Immature natural killer cell (primary cell): ENCODE measurements at regions not wholly inside any gene's neighbourhood (a gene's known extent, or its start where the extent isn't known, plus 50 kb on each side); places are given as distances from the start of the nearest gene placed in this dataset.

Experiments
- DNase-seq, 3 donors: peaks; one replicate each; pipeline ENCODE4 v3.0.0; 2022; ENCODE audit warnings: mixed read lengths in 1 of 3
- H3K27ac Mint-ChIP-seq, 6 donors: one replicate each; pipeline ENCODE4 v1.8.0; 2020; ENCODE audit warnings: mixed read lengths in 6 of 6, mild to moderate bottlenecking in 5 of 6, inconsistent platforms in 4 of 6, moderate library complexity in 3 of 6
- H3K27me3 Mint-ChIP-seq, 3 donors: one replicate each; pipeline ENCODE4 v1.8.0; 2020 to 2021; ENCODE audit warnings: low read depth in 3 of 3, mild to moderate bottlenecking in 3 of 3, mixed read lengths in 3 of 3, moderate library complexity in 3 of 3, inconsistent platforms in 1 of 3
- H3K36me3 Mint-ChIP-seq, 3 donors: one replicate each; pipeline ENCODE4 v1.8.0; 2020; ENCODE audit warnings: mixed read lengths in 3 of 3, inconsistent platforms in 2 of 3, mild to moderate bottlenecking in 2 of 3
- H3K4me1 Mint-ChIP-seq, 2 donors: one replicate each; pipeline ENCODE4 v1.8.0; 2020; ENCODE audit warnings: inconsistent platforms in 2 of 2, mild to moderate bottlenecking in 2 of 2, mixed read lengths in 2 of 2, moderate library complexity in 1 of 2
- H3K4me3 Mint-ChIP-seq, 5 donors: one replicate each; pipeline ENCODE4 v1.8.0; 2020; ENCODE audit warnings: mild to moderate bottlenecking in 5 of 5, mixed read lengths in 5 of 5, inconsistent platforms in 3 of 5, moderate library complexity in 3 of 5
- H3K9me3 Mint-ChIP-seq, 6 donors: one replicate each; pipeline ENCODE4 v1.8.0; 2020; ENCODE audit warnings: mild to moderate bottlenecking in 6 of 6, mixed read lengths in 6 of 6, inconsistent platforms in 4 of 6, moderate library complexity in 3 of 6

GRCh38 chr4:10182446-10183424 is 66.1 kb upstream of the WDR1 start:
- no peaks in the 10 kb centered on the region for H3K36me3 Mint-ChIP-seq
- peak overlapping the region in 1 of 6 donors; percentile 47 for H3K27ac Mint-ChIP-seq
- H3K9me3 Mint-ChIP-seq = no peaks in the 10 kb centered on the region
- peaks cover 32 to 40% of the 10 kb centered on the region in 2 donors for H3K4me1 Mint-ChIP-seq
- peak overlapping the region in 4 of 5 donors; percentile 18 to 42 (median 30) for H3K4me3 Mint-ChIP-seq
- DNase-seq = peak in 1 of 3 donors; percentile 5
- H3K27me3 Mint-ChIP-seq = peaks cover 0 to 4% (median 3%) of the 10 kb centered on the region in 3 donors

DNA sequence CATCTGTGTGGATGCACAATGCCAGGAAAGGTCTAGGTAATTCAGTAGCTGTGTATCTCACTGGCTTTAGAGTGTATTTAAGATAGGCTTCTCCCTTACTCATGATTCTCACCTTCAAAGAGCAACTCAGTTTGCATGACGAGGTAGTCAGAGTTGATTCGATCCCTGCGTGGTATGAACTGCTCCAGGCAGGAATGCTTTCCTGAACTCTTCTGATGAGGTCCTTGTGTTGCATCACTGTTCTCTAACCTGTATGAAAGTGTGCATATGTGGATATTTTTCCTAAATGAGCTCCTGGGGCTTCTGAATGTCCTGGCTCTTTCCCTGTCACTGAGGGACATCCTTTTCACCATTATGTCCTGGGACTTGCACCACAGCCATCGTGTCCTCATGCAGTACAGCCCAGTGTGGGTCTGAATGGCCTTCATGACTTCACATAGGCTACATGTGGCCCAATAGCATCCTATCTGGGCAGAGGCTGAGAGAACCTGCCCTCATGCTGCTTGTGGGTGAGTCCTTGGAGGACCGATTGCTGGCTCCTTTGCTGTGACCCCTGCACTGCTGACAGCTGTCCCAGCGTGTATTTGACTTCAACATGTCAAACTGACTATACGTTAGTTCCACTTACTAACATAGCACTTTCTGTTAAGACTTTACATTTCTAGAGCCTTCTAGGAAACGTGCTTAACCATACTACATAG is 65.3 kb upstream of the WDR1 start:
- H3K27me3 Mint-ChIP-seq = peaks cover 0 to 6% (median 4%) of the 10 kb centered on the region in 3 donors
- no peak for DNase-seq
- no peak overlapping the region for H3K4me3 Mint-ChIP-seq
- no peak overlapping the region for H3K27ac Mint-ChIP-seq
- H3K36me3 Mint-ChIP-seq = no peaks in the 10 kb centered on the region
- H3K4me1 Mint-ChIP-seq = peaks cover 32 to 40% of the 10 kb centered on the region in 2 donors
- no peaks in the 10 kb centered on the region for H3K9me3 Mint-ChIP-seq

DNA sequence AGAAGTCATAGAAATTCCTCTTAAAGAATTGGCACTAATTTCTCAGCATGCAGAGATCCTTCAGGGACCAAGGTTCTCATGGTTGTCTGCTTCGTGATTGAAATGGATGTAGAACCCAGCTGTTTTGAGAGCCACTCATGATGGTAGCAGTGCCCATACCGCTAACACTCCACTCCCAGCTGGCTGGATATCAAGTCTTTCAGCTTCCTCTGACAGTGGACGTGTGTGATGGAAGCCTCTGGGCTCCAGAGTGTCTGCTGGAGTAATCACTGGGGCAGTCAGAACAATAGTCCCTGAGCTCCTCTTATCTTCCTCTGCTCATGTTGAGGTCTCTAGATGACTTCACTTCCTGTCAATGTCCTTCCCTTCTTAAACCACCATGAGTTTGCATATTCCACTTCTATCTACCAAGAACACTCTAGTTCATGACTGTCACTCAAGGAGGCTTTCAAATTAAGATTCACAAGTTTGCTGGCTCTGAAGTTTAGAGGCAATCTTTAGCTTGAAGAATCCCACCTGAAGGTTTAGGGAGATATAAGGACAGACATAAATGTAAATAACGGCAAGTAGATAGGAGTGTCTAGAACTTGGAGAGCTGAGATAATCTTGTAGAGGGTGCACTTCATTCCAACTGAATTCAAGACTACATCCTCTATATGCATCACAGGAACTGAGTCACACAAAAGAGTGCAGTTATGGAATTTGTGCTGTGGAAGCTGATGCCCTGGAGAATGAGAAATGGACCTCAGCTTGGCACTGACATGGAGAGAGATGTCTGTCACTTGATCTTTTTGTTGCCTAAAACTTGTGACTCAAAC is 64.5 kb upstream of the WDR1 start:
- Mint-ChIP-seq H3K4me3 (peak overlapping the region in 4 of 5 donors; percentile 3 to 44 (median 12)), H3K36me3 (no peaks in the 10 kb centered on the region), H3K27ac (peak overlapping the region; percentile 0 to 71 (median 29)), H3K9me3 (no peaks in the 10 kb centered on the region), H3K27me3 (peaks cover 0 to 6% (median 4%) of the 10 kb centered on the region in 3 donors), H3K4me1 (peaks cover 32 to 40% of the 10 kb centered on the region in 2 donors)
- peak; percentile 13 to 36 (median 32) for DNase-seq

DNA sequence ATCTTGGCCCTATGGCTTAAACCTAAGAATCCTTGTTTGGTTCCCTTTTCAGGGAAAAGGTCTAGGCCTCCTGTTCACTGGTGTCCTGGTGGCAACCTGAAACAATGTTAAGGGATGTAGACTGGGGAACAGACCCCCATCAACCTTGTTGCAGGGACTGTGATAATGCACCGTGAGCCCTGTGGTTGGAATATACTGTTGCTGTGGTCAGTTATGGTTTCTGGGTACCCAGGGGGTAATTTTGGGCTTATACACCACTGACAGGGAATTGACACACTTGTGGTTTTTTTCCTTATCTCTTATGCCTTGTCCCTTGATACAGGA is 64.0 kb upstream of the WDR1 start:
- peaks cover 32 to 40% of the 10 kb centered on the region in 2 donors for H3K4me1 Mint-ChIP-seq
- peaks cover 0 to 6% (median 2%) of the 10 kb centered on the region in 3 donors for H3K27me3 Mint-ChIP-seq
- H3K36me3 Mint-ChIP-seq = no peaks in the 10 kb centered on the region
- H3K27ac Mint-ChIP-seq = no peak overlapping the region
- H3K4me3 Mint-ChIP-seq = no peak overlapping the region
- no peaks in the 10 kb centered on the region for H3K9me3 Mint-ChIP-seq
- no peak for DNase-seq

GRCh38 chr4:10179957-10180602 is 63.5 kb upstream of the WDR1 start:
- H3K4me1 Mint-ChIP-seq = peaks cover 32 to 40% of the 10 kb centered on the region in 2 donors
- H3K4me3 Mint-ChIP-seq = no peak overlapping the region
- no peaks in the 10 kb centered on the region for H3K36me3 Mint-ChIP-seq
- peak overlapping the region in 1 of 6 donors; percentile 37 for H3K27ac Mint-ChIP-seq
- no peak for DNase-seq
- H3K27me3 Mint-ChIP-seq = peaks cover 0 to 6% (median 2%) of the 10 kb centered on the region in 3 donors
- H3K9me3 Mint-ChIP-seq = no peaks in the 10 kb centered on the region

GRCh38 chr4:10178763-10179162 is 62.2 kb upstream of the WDR1 start:
- no peak overlapping the region for H3K4me3 Mint-ChIP-seq
- no peak for DNase-seq
- no peak overlapping the region for H3K27ac Mint-ChIP-seq
- H3K9me3 Mint-ChIP-seq = no peaks in the 10 kb centered on the region
- H3K27me3 Mint-ChIP-seq = peaks cover 0 to 6% (median 2%) of the 10 kb centered on the region in 3 donors
- H3K4me1 Mint-ChIP-seq = peaks cover 28 to 34% of the 10 kb centered on the region in 2 donors
- H3K36me3 Mint-ChIP-seq = no peaks in the 10 kb centered on the region

- H3K4me1 Mint-ChIP-seq = peaks cover under 1 to 3% of the 10 kb centered on the region in 2 donors
- no peaks in the 10 kb centered on the region for H3K9me3 Mint-ChIP-seq
- no peaks in the 10 kb centered on the region for H3K36me3 Mint-ChIP-seq
- no peak for DNase-seq
- H3K27me3 Mint-ChIP-seq = peaks cover 1 to 3% (median 2%) of the 10 kb centered on the region in 3 donors
- H3K4me3 Mint-ChIP-seq = no peak overlapping the region
- H3K27ac Mint-ChIP-seq = no peak overlapping the region
These were observed 59.0 kb upstream of the WDR1 start for GRCh38 chr4:10175626-10176025.

- Mint-ChIP-seq H3K4me3 (no peak overlapping the region), H3K27ac (no peak overlapping the region), H3K36me3 (no peaks in the 10 kb centered on the region), H3K27me3 (peaks cover 1 to 3% (median 2%) of the 10 kb centered on the region in 3 donors), H3K9me3 (no peaks in the 10 kb centered on the region), H3K4me1 (no peaks in the 10 kb centered on the region)
- no peak for DNase-seq
These were observed 57.5 kb upstream of the WDR1 start for GRCh38 chr4:10173754-10174749.

- no peaks in the 10 kb centered on the region for H3K36me3 Mint-ChIP-seq
- no peak overlapping the region for H3K4me3 Mint-ChIP-seq
- H3K9me3 Mint-ChIP-seq = no peaks in the 10 kb centered on the region
- peaks cover 1 to 3% (median 2%) of the 10 kb centered on the region in 3 donors for H3K27me3 Mint-ChIP-seq
- H3K4me1 Mint-ChIP-seq = no peaks in the 10 kb centered on the region
- no peak for DNase-seq
- H3K27ac Mint-ChIP-seq = no peak overlapping the region
These were observed 56.6 kb upstream of the WDR1 start for GRCh38 chr4:10173037-10173753.

GRCh38 chr4:10172278-10172921 is 55.8 kb upstream of the WDR1 start:
- DNase-seq = no peak
- Mint-ChIP-seq H3K4me3 (no peak overlapping the region), H3K4me1 (no peaks in the 10 kb centered on the region), H3K27me3 (peaks cover 1 to 3% (median 2%) of the 10 kb centered on the region in 3 donors), H3K9me3 (no peaks in the 10 kb centered on the region), H3K27ac (no peak overlapping the region), H3K36me3 (no peaks in the 10 kb centered on the region)

GRCh38 chr4:10171055-10171454 is 54.5 kb upstream of the WDR1 start:
- Mint-ChIP-seq H3K4me3 (no peak overlapping the region), H3K9me3 (no peaks in the 10 kb centered on the region), H3K4me1 (no peaks in the 10 kb centered on the region), H3K27me3 (peaks cover 0 to 2% (median 1%) of the 10 kb centered on the region in 3 donors), H3K36me3 (no peaks in the 10 kb centered on the region), H3K27ac (no peak overlapping the region)
- DNase-seq = no peak
